ENCODE measurements at regions not wholly inside any gene's neighbourhood (a gene's known extent, or its start where the extent isn't known, plus 50 kb on each side); places are given as distances from the start of the nearest gene placed in this dataset.

GRCh38 chr10:3978761-3979160, 193.8 kb upstream of the KLF6 start:
- DNase-seq, result no peak
- H3K9me3 Mint-ChIP-seq, result no peaks in the 10 kb centered on the region; the same call in none of the 2 replicates
- TF ChIP-seq CTCF (IDR thresholded peaks at IDR 0.05), result no peak
- H3K27ac Mint-ChIP-seq, result no peak overlapping the region
- no peaks in the 10 kb centered on the region for H3K27me3 Mint-ChIP-seq (ENCODE audit: insufficient read depth)
- no peak overlapping the region for H3K4me3 Mint-ChIP-seq
- peaks cover 23% of the 10 kb centered on the region for H3K36me3 Mint-ChIP-seq (ENCODE audit: low read depth)
- peaks cover 6% of the 10 kb centered on the region; the same call in 1 of the 2 replicates for H3K4me1 Mint-ChIP-seq (ENCODE audit: low read depth)

GRCh38 chr10:3978174-3978573, 193.2 kb upstream of the KLF6 start:
- no peaks in the 10 kb centered on the region; the same call in none of the 2 replicates for H3K9me3 Mint-ChIP-seq
- peaks cover 6% of the 10 kb centered on the region for H3K4me1 Mint-ChIP-seq (ENCODE audit: low read depth)
- DNase-seq, result peak; percentile 72
- peaks cover 20% of the 10 kb centered on the region for H3K36me3 Mint-ChIP-seq (ENCODE audit: low read depth)
- no peaks in the 10 kb centered on the region for H3K27me3 Mint-ChIP-seq (ENCODE audit: insufficient read depth)
- H3K27ac Mint-ChIP-seq, result no peak overlapping the region
- no peak overlapping the region for H3K4me3 Mint-ChIP-seq
- no peak for TF ChIP-seq CTCF (IDR thresholded peaks at IDR 0.05)

- Mint-ChIP-seq H3K36me3 (ENCODE audit: low read depth) (peaks cover 16% of the 10 kb centered on the region), H3K4me3 (no peak overlapping the region), H3K4me1 (ENCODE audit: low read depth) (peaks cover 10% of the 10 kb centered on the region), H3K9me3 (no peaks in the 10 kb centered on the region; the same call in none of the 2 replicates), H3K27me3 (ENCODE audit: insufficient read depth) (no peaks in the 10 kb centered on the region), H3K27ac (no peak overlapping the region)
- no peak for DNase-seq
- TF ChIP-seq CTCF (IDR thresholded peaks at IDR 0.05), result no peak
These were observed 192.8 kb upstream of the KLF6 start for GRCh38 chr10:3977761-3978160.

GRCh38 chr10:3976718-3977117, 191.7 kb upstream of the KLF6 start:
- no peak overlapping the region for H3K27ac Mint-ChIP-seq
- no peaks in the 10 kb centered on the region; the same call in 1 of the 2 replicates for H3K9me3 Mint-ChIP-seq
- DNase-seq, result no peak
- no peak overlapping the region for H3K4me3 Mint-ChIP-seq
- TF ChIP-seq CTCF (IDR thresholded peaks at IDR 0.05), result no peak
- H3K36me3 Mint-ChIP-seq (ENCODE audit: low read depth), result peaks cover 11% of the 10 kb centered on the region; the same call in 1 of the 2 replicates
- H3K27me3 Mint-ChIP-seq (ENCODE audit: insufficient read depth), result no peaks in the 10 kb centered on the region
- peaks cover 17% of the 10 kb centered on the region for H3K4me1 Mint-ChIP-seq (ENCODE audit: low read depth)

DNA sequence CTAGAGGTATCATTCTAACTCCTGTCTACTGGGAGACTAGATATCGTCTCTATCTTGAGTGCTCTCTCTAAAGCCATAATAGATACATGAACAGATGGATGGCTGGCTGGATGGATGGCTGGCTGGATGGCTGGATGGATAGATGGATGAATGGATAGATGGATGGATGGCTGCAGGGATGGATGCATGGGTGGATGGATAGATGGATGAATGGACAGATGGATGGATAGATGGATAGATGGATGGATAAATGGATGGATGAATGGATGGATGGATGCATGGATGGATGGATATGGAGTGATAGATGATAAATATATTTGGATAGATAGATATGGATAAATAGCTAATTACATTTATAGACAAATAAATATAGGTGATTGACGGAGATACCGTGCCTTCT, 191.2 kb upstream of the KLF6 start:
- TF ChIP-seq CTCF (IDR thresholded peaks at IDR 0.05), result no peak
- H3K27ac Mint-ChIP-seq, result no peak overlapping the region
- H3K9me3 Mint-ChIP-seq, result no peaks in the 10 kb centered on the region; the same call in 1 of the 2 replicates
- no peak for DNase-seq
- peaks cover 11% of the 10 kb centered on the region; the same call in 1 of the 2 replicates for H3K36me3 Mint-ChIP-seq (ENCODE audit: low read depth)
- no peak overlapping the region for H3K4me3 Mint-ChIP-seq
- peaks cover 17% of the 10 kb centered on the region for H3K4me1 Mint-ChIP-seq (ENCODE audit: low read depth)
- H3K27me3 Mint-ChIP-seq (ENCODE audit: insufficient read depth), result no peaks in the 10 kb centered on the region

- no peak for DNase-seq
- H3K27ac Mint-ChIP-seq, result no peak overlapping the region
- no peaks in the 10 kb centered on the region for H3K27me3 Mint-ChIP-seq (ENCODE audit: insufficient read depth)
- H3K36me3 Mint-ChIP-seq (ENCODE audit: low read depth), result peaks cover 8% of the 10 kb centered on the region; the same call in 1 of the 2 replicates
- H3K4me3 Mint-ChIP-seq, result no peak overlapping the region
- TF ChIP-seq CTCF (IDR thresholded peaks at IDR 0.05), result no peak
- H3K4me1 Mint-ChIP-seq (ENCODE audit: low read depth), result peaks cover 14% of the 10 kb centered on the region
- H3K9me3 Mint-ChIP-seq, result no peaks in the 10 kb centered on the region; the same call in 1 of the 2 replicates
These were observed 190.0 kb upstream of the KLF6 start for GRCh38 chr10:3975016-3975415.

Data from HFFc6 (cell line).